ENCODE measurements at regions not wholly inside any gene's neighbourhood (a gene's known extent, or its start where the extent isn't known, plus 50 kb on each side); places are given as distances from the start of the nearest gene placed in this dataset.

- no peak for DNase-seq
Observed at GRCh38 chr11:28636033-28636432, 527.8 kb downstream of the METTL15 start.

- no peak for DNase-seq
Observed at GRCh38 chr11:28632338-28632737, 524.1 kb downstream of the METTL15 start.

- no peak for DNase-seq
Observed at GRCh38 chr11:28631148-28631547, 523.0 kb downstream of the METTL15 start.

- no peak for DNase-seq
Observed at GRCh38 chr11:28629235-28629634, 521.0 kb downstream of the METTL15 start.

- DNase-seq, result no peak
Observed at GRCh38 chr11:28628412-28628811, 520.2 kb downstream of the METTL15 start.

GRCh38 chr11:28627690-28628255 is 519.6 kb downstream of the METTL15 start:
- DNase-seq, result no peak

- no peak for DNase-seq
Observed at GRCh38 chr11:28625532-28625931, 517.3 kb downstream of the METTL15 start.

- DNase-seq, result peak; percentile 40
Observed at GRCh38 chr11:28621753-28622152, 513.6 kb downstream of the METTL15 start.

- no peak for DNase-seq
Observed at GRCh38 chr11:28619846-28620540, 511.8 kb downstream of the METTL15 start.

- no peak for DNase-seq
Observed at GRCh38 chr11:28618416-28618815, 510.2 kb downstream of the METTL15 start.

- DNase-seq, result no peak
Observed at GRCh38 chr11:28616160-28616965, 508.2 kb downstream of the METTL15 start.

GRCh38 chr11:28615542-28615941 is 507.4 kb downstream of the METTL15 start:
- DNase-seq, result no peak

- no peak for DNase-seq
Observed at GRCh38 chr11:28606930-28607329, 498.7 kb downstream of the METTL15 start.

- DNase-seq, result no peak
Observed at GRCh38 chr11:28599656-28600055, 491.5 kb downstream of the METTL15 start.

- DNase-seq, result no peak
Observed at GRCh38 chr11:28598531-28598930, 490.3 kb downstream of the METTL15 start.

- no peak for DNase-seq
Observed at GRCh38 chr11:28596816-28597215, 488.6 kb downstream of the METTL15 start.

GRCh38 chr11:28592141-28592540 is 484.0 kb downstream of the METTL15 start:
- no peak for DNase-seq

- no peak for DNase-seq
Observed at GRCh38 chr11:28584992-28585391, 476.8 kb downstream of the METTL15 start.

- DNase-seq, result no peak
Observed at GRCh38 chr11:28582506-28582905, 474.3 kb downstream of the METTL15 start.

- DNase-seq, result no peak
Observed at GRCh38 chr11:28581286-28582242, 473.4 kb downstream of the METTL15 start.

- no peak for DNase-seq
Observed at GRCh38 chr11:28571371-28571770, 463.2 kb downstream of the METTL15 start.

GRCh38 chr11:28569106-28569505 is 460.9 kb downstream of the METTL15 start:
- no peak for DNase-seq

Data from NCI-H1694 (cell line).